ENCODE measurements at regions not wholly inside any gene's neighbourhood (a gene's known extent, or its start where the extent isn't known, plus 50 kb on each side); places are given as distances from the start of the nearest gene placed in this dataset.

DNA sequence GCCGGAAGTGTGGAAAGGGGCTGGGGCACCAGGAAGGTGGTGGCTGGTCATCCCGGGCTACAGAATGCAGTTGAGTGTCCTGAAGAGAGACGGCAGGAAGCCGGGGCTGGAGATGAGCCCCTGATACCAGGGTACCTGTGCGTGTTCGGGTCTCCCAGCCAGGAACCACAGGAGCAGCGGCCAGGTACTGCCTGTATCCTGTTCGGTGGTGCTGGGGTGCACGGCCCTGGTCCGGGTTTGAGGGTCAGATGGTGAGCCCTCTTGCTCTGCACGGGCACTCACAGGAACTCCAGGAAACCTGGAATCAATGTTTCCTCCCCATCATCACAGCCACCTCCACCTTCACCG is 253.1 kb upstream of the B3GAT1 start:
- TF ChIP-seq, protein P1, sequence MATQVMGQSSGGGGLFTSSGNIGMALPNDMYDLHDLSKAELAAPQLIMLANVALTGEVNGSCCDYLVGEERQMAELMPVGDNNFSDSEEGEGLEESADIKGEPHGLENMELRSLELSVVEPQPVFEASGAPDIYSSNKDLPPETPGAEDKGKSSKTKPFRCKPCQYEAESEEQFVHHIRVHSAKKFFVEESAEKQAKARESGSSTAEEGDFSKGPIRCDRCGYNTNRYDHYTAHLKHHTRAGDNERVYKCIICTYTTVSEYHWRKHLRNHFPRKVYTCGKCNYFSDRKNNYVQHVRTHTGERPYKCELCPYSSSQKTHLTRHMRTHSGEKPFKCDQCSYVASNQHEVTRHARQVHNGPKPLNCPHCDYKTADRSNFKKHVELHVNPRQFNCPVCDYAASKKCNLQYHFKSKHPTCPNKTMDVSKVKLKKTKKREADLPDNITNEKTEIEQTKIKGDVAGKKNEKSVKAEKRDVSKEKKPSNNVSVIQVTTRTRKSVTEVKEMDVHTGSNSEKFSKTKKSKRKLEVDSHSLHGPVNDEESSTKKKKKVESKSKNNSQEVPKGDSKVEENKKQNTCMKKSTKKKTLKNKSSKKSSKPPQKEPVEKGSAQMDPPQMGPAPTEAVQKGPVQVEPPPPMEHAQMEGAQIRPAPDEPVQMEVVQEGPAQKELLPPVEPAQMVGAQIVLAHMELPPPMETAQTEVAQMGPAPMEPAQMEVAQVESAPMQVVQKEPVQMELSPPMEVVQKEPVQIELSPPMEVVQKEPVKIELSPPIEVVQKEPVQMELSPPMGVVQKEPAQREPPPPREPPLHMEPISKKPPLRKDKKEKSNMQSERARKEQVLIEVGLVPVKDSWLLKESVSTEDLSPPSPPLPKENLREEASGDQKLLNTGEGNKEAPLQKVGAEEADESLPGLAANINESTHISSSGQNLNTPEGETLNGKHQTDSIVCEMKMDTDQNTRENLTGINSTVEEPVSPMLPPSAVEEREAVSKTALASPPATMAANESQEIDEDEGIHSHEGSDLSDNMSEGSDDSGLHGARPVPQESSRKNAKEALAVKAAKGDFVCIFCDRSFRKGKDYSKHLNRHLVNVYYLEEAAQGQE (IDR thresholded peaks at IDR 0.05; ENCODE audit: borderline replicate concordance in 1 of 2, low read depth in 1 of 2, low read length in 2 of 2) = no peak
- TF ChIP-seq, protein P2, sequence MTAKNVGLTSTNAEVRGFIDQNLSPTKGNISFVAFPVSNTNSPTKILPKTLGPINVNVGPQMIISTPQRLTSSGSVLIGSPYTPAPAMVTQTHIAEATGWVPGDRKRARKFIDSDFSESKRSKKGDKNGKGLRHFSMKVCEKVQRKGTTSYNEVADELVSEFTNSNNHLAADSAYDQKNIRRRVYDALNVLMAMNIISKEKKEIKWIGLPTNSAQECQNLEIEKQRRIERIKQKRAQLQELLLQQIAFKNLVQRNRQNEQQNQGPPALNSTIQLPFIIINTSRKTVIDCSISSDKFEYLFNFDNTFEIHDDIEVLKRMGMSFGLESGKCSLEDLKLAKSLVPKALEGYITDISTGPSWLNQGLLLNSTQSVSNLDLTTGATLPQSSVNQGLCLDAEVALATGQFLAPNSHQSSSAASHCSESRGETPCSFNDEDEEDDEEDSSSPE (CRISPR knock-in tag; IDR thresholded peaks at IDR 0.05) = no peak
- TF ChIP-seq SIN3B (IDR thresholded peaks at IDR 0.05; ENCODE audit: low read length) (no peak), ZNF780A (CRISPR knock-in tag; IDR thresholded peaks at IDR 0.05) (no peak), BCL6 (CRISPR knock-in tag; IDR thresholded peaks at IDR 0.05) (no peak), MIER3 (CRISPR knock-in tag; IDR thresholded peaks at IDR 0.05; ENCODE audit: borderline replicate concordance) (no peak), JUNB (CRISPR knock-in tag; IDR thresholded peaks at IDR 0.05; ENCODE audit: borderline replicate concordance) (no peak)
- TF ChIP-seq, protein P3, sequence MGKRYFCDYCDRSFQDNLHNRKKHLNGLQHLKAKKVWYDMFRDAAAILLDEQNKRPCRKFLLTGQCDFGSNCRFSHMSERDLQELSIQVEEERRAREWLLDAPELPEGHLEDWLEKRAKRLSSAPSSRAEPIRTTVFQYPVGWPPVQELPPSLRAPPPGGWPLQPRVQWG (CRISPR knock-in tag; IDR thresholded peaks at IDR 0.05; ENCODE audit: borderline replicate concordance, low read depth) = no peak
- TF ChIP-seq, protein P4, sequence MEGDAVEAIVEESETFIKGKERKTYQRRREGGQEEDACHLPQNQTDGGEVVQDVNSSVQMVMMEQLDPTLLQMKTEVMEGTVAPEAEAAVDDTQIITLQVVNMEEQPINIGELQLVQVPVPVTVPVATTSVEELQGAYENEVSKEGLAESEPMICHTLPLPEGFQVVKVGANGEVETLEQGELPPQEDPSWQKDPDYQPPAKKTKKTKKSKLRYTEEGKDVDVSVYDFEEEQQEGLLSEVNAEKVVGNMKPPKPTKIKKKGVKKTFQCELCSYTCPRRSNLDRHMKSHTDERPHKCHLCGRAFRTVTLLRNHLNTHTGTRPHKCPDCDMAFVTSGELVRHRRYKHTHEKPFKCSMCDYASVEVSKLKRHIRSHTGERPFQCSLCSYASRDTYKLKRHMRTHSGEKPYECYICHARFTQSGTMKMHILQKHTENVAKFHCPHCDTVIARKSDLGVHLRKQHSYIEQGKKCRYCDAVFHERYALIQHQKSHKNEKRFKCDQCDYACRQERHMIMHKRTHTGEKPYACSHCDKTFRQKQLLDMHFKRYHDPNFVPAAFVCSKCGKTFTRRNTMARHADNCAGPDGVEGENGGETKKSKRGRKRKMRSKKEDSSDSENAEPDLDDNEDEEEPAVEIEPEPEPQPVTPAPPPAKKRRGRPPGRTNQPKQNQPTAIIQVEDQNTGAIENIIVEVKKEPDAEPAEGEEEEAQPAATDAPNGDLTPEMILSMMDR (CRISPR knock-in tag; IDR thresholded peaks at IDR 0.05) = no peak
- TF ChIP-seq, protein P5, sequence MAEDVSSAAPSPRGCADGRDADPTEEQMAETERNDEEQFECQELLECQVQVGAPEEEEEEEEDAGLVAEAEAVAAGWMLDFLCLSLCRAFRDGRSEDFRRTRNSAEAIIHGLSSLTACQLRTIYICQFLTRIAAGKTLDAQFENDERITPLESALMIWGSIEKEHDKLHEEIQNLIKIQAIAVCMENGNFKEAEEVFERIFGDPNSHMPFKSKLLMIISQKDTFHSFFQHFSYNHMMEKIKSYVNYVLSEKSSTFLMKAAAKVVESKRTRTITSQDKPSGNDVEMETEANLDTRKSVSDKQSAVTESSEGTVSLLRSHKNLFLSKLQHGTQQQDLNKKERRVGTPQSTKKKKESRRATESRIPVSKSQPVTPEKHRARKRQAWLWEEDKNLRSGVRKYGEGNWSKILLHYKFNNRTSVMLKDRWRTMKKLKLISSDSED (CRISPR knock-in tag; IDR thresholded peaks at IDR 0.05) = no peak
- TF ChIP-seq, protein P6, sequence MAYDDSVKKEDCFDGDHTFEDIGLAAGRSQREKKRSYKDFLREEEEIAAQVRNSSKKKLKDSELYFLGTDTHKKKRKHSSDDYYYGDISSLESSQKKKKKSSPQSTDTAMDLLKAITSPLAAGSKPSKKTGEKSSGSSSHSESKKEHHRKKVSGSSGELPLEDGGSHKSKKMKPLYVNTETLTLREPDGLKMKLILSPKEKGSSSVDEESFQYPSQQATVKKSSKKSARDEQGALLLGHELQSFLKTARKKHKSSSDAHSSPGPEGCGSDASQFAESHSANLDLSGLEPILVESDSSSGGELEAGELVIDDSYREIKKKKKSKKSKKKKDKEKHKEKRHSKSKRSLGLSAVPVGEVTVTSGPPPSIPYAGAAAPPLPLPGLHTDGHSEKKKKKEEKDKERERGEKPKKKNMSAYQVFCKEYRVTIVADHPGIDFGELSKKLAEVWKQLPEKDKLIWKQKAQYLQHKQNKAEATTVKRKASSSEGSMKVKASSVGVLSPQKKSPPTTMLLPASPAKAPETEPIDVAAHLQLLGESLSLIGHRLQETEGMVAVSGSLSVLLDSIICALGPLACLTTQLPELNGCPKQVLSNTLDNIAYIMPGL (CRISPR knock-in tag; IDR thresholded peaks at IDR 0.05; ENCODE audit: borderline replicate concordance in 1 of 2, low read depth in 1 of 2) = no peak
- TF ChIP-seq, protein P7, sequence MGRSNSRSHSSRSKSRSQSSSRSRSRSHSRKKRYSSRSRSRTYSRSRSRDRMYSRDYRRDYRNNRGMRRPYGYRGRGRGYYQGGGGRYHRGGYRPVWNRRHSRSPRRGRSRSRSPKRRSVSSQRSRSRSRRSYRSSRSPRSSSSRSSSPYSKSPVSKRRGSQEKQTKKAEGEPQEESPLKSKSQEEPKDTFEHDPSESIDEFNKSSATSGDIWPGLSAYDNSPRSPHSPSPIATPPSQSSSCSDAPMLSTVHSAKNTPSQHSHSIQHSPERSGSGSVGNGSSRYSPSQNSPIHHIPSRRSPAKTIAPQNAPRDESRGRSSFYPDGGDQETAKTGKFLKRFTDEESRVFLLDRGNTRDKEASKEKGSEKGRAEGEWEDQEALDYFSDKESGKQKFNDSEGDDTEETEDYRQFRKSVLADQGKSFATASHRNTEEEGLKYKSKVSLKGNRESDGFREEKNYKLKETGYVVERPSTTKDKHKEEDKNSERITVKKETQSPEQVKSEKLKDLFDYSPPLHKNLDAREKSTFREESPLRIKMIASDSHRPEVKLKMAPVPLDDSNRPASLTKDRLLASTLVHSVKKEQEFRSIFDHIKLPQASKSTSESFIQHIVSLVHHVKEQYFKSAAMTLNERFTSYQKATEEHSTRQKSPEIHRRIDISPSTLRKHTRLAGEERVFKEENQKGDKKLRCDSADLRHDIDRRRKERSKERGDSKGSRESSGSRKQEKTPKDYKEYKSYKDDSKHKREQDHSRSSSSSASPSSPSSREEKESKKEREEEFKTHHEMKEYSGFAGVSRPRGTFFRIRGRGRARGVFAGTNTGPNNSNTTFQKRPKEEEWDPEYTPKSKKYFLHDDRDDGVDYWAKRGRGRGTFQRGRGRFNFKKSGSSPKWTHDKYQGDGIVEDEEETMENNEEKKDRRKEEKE (IDR thresholded peaks at IDR 0.05) = no peak
- TF ChIP-seq, protein P8, sequence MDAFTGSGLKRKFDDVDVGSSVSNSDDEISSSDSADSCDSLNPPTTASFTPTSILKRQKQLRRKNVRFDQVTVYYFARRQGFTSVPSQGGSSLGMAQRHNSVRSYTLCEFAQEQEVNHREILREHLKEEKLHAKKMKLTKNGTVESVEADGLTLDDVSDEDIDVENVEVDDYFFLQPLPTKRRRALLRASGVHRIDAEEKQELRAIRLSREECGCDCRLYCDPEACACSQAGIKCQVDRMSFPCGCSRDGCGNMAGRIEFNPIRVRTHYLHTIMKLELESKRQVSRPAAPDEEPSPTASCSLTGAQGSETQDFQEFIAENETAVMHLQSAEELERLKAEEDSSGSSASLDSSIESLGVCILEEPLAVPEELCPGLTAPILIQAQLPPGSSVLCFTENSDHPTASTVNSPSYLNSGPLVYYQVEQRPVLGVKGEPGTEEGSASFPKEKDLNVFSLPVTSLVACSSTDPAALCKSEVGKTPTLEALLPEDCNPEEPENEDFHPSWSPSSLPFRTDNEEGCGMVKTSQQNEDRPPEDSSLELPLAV (CRISPR knock-in tag; conservative IDR thresholded peaks at IDR 0.05; ENCODE audit: low read depth) = no peak
